ENCODE measurements at regions not wholly inside any gene's neighbourhood (a gene's known extent, or its start where the extent isn't known, plus 50 kb on each side); places are given as distances from the start of the nearest gene placed in this dataset.

- ATAC-seq (ENCODE audit: low read depth) (no peak), DNase-seq (ENCODE audit: low spot score) (no peak)
- Histone ChIP-seq H3K9me3 (ENCODE audit: severe bottlenecking) (no peaks in the 10 kb centered on the region), H3K27me3 (ENCODE audit: insufficient read depth, poor library complexity, severe bottlenecking) (no peaks in the 10 kb centered on the region), H3K27ac (ENCODE audit: poor library complexity, severe bottlenecking) (no peak overlapping the region), H3K4me1 (ENCODE audit: insufficient read depth, poor library complexity, severe bottlenecking) (no peaks in the 10 kb centered on the region), H3K36me3 (ENCODE audit: low read depth) (no peaks in the 10 kb centered on the region), H3K4me3 (ENCODE audit: severe bottlenecking) (no peak overlapping the region)
- TF ChIP-seq CTCF (IDR thresholded peaks at IDR 0.05; ENCODE audit: poor library complexity, severe bottlenecking): no peak
Observed at GRCh38 chr13:94829837-94830365, 117.6 kb upstream of the SOX21 start.

- ATAC-seq (ENCODE audit: low read depth): no peak
- no peaks in the 10 kb centered on the region for H3K36me3 ChIP-seq (ENCODE audit: low read depth)
- no peak for DNase-seq (ENCODE audit: low spot score)
Observed at GRCh38 chr13:94829185-94829836, 117.0 kb upstream of the SOX21 start.

GRCh38 chr13:94827566-94827965 is 115.2 kb upstream of the SOX21 start:
- TF ChIP-seq CTCF (IDR thresholded peaks at IDR 0.05; ENCODE audit: poor library complexity, severe bottlenecking): no peak

More at GRCh38 chr13:94829185-94829836, 117.0 kb upstream of the SOX21 start:
- Histone ChIP-seq H3K9me3 (ENCODE audit: severe bottlenecking) (no peaks in the 10 kb centered on the region), H3K27ac (ENCODE audit: poor library complexity, severe bottlenecking) (no peak overlapping the region), H3K4me1 (ENCODE audit: insufficient read depth, poor library complexity, severe bottlenecking) (no peaks in the 10 kb centered on the region), H3K4me3 (ENCODE audit: severe bottlenecking) (no peak overlapping the region), H3K27me3 (ENCODE audit: insufficient read depth, poor library complexity, severe bottlenecking) (no peaks in the 10 kb centered on the region)
- TF ChIP-seq CTCF (IDR thresholded peaks at IDR 0.05; ENCODE audit: poor library complexity, severe bottlenecking): no peak

GRCh38 chr13:94825507-94825906 is 113.2 kb upstream of the SOX21 start:
- Histone ChIP-seq H3K4me1 (ENCODE audit: insufficient read depth, poor library complexity, severe bottlenecking) (no peaks in the 10 kb centered on the region), H3K4me3 (ENCODE audit: severe bottlenecking) (no peak overlapping the region), H3K27ac (ENCODE audit: poor library complexity, severe bottlenecking) (no peak overlapping the region), H3K9me3 (ENCODE audit: severe bottlenecking) (no peaks in the 10 kb centered on the region), H3K36me3 (ENCODE audit: low read depth) (no peaks in the 10 kb centered on the region), H3K27me3 (ENCODE audit: insufficient read depth, poor library complexity, severe bottlenecking) (no peaks in the 10 kb centered on the region)
- TF ChIP-seq CTCF (IDR thresholded peaks at IDR 0.05; ENCODE audit: poor library complexity, severe bottlenecking): no peak
- no peak for DNase-seq (ENCODE audit: low spot score)
- no peak for ATAC-seq (ENCODE audit: low read depth)

More at GRCh38 chr13:94827566-94827965, 115.2 kb upstream of the SOX21 start:
- DNase-seq (ENCODE audit: low spot score): no peak
- no peak overlapping the region for H3K4me3 ChIP-seq (ENCODE audit: severe bottlenecking)
- no peaks in the 10 kb centered on the region for H3K27me3 ChIP-seq (ENCODE audit: insufficient read depth, poor library complexity, severe bottlenecking)
- no peaks in the 10 kb centered on the region for H3K36me3 ChIP-seq (ENCODE audit: low read depth)
- ATAC-seq (ENCODE audit: low read depth): no peak
- no peaks in the 10 kb centered on the region for H3K4me1 ChIP-seq (ENCODE audit: insufficient read depth, poor library complexity, severe bottlenecking)
- no peaks in the 10 kb centered on the region for H3K9me3 ChIP-seq (ENCODE audit: severe bottlenecking)
- H3K27ac ChIP-seq (ENCODE audit: poor library complexity, severe bottlenecking): no peak overlapping the region

GRCh38 chr13:94824601-94825000 is 112.3 kb upstream of the SOX21 start:
- no peaks in the 10 kb centered on the region for H3K9me3 ChIP-seq (ENCODE audit: severe bottlenecking)
- DNase-seq (ENCODE audit: low spot score): no peak
- ATAC-seq (ENCODE audit: low read depth): no peak
- no peaks in the 10 kb centered on the region for H3K36me3 ChIP-seq (ENCODE audit: low read depth)
- no peaks in the 10 kb centered on the region for H3K27me3 ChIP-seq (ENCODE audit: insufficient read depth, poor library complexity, severe bottlenecking)
- no peak for TF ChIP-seq CTCF (IDR thresholded peaks at IDR 0.05; ENCODE audit: poor library complexity, severe bottlenecking)
- H3K27ac ChIP-seq (ENCODE audit: poor library complexity, severe bottlenecking): no peak overlapping the region
- H3K4me3 ChIP-seq (ENCODE audit: severe bottlenecking): no peak overlapping the region
- H3K4me1 ChIP-seq (ENCODE audit: insufficient read depth, poor library complexity, severe bottlenecking): no peaks in the 10 kb centered on the region
